ENCODE measurements at regions not wholly inside any gene's neighbourhood (a gene's known extent, or its start where the extent isn't known, plus 50 kb on each side); places are given as distances from the start of the nearest gene placed in this dataset.
"Not testable (repeated sequence)": the region's sequence is repeated elsewhere in the genome, so short reads cannot be mapped to it uniquely, and the experiment has no call there.

GRCh38 chr10:44118500-44118899, 266.4 kb downstream of the CXCL12 start:
- DNase-seq (ENCODE audit: low read depth in 1 of 2, low spot score in 1 of 2) = no peak

- DNase-seq (ENCODE audit: low read depth in 1 of 2, low spot score in 1 of 2) = no peak
These were observed 268.4 kb downstream of the CXCL12 start for GRCh38 chr10:44116474-44116873.

GRCh38 chr10:44115516-44115915, 269.4 kb downstream of the CXCL12 start:
- no peak for DNase-seq (ENCODE audit: low read depth in 1 of 2, low spot score in 1 of 2)

GRCh38 chr10:44114441-44114840, 270.5 kb downstream of the CXCL12 start:
- no peak for DNase-seq (ENCODE audit: low read depth in 1 of 2, low spot score in 1 of 2)

- DNase-seq (ENCODE audit: low read depth in 1 of 2, low spot score in 1 of 2) = not testable (repeated sequence)
These were observed 272.6 kb downstream of the CXCL12 start for GRCh38 chr10:44112280-44112679.

GRCh38 chr10:44105696-44106095, 279.2 kb downstream of the CXCL12 start:
- no peak for DNase-seq (ENCODE audit: low read depth in 1 of 2, low spot score in 1 of 2)

- no peak for DNase-seq (ENCODE audit: low read depth in 1 of 2, low spot score in 1 of 2)
These were observed 282.1 kb downstream of the CXCL12 start for GRCh38 chr10:44102726-44103255.

- no peak for DNase-seq (ENCODE audit: low read depth in 1 of 2, low spot score in 1 of 2)
These were observed 283.8 kb downstream of the CXCL12 start for GRCh38 chr10:44101082-44101481.

GRCh38 chr10:44099511-44099910, 285.4 kb downstream of the CXCL12 start:
- no peak for DNase-seq (ENCODE audit: low read depth in 1 of 2, low spot score in 1 of 2)

- DNase-seq (ENCODE audit: low read depth in 1 of 2, low spot score in 1 of 2) = not testable (repeated sequence)
These were observed 288.7 kb downstream of the CXCL12 start for GRCh38 chr10:44096217-44096616.

- DNase-seq (ENCODE audit: low read depth in 1 of 2, low spot score in 1 of 2) = no peak
These were observed 295.2 kb downstream of the CXCL12 start for GRCh38 chr10:44089671-44090070.

- no peak for DNase-seq (ENCODE audit: low read depth in 1 of 2, low spot score in 1 of 2)
These were observed 297.5 kb downstream of the CXCL12 start for GRCh38 chr10:44087403-44087802.

- DNase-seq (ENCODE audit: low read depth in 1 of 2, low spot score in 1 of 2) = no peak
These were observed 301.0 kb downstream of the CXCL12 start for GRCh38 chr10:44083719-44084400.

GRCh38 chr10:44071479-44071878, 313.4 kb downstream of the CXCL12 start:
- no peak for DNase-seq (ENCODE audit: low read depth in 1 of 2, low spot score in 1 of 2)

- DNase-seq (ENCODE audit: low read depth in 1 of 2, low spot score in 1 of 2) = no peak
These were observed 314.6 kb downstream of the CXCL12 start for GRCh38 chr10:44070282-44070681.

- no peak for DNase-seq (ENCODE audit: low read depth in 1 of 2, low spot score in 1 of 2)
These were observed 315.3 kb downstream of the CXCL12 start for GRCh38 chr10:44069573-44069972.

GRCh38 chr10:44068716-44069482, 316.0 kb downstream of the CXCL12 start:
- DNase-seq (ENCODE audit: low read depth in 1 of 2, low spot score in 1 of 2) = no peak

GRCh38 chr10:44067432-44067831, 317.5 kb downstream of the CXCL12 start:
- DNase-seq (ENCODE audit: low read depth in 1 of 2, low spot score in 1 of 2) = no peak

GRCh38 chr10:44066527-44067255, 318.2 kb downstream of the CXCL12 start:
- DNase-seq (ENCODE audit: low read depth in 1 of 2, low spot score in 1 of 2) = no peak

GRCh38 chr10:44065788-44066526, 318.9 kb downstream of the CXCL12 start:
- no peak for DNase-seq (ENCODE audit: low read depth in 1 of 2, low spot score in 1 of 2)

Measured in stimulated activated CD4-positive, alpha-beta T cell treated with anti-CD3 and anti-CD28 coated beads, Interleukin-15, amount 100 ng/mL, for 1 hour (primary cell).